ENCODE measurements at regions not wholly inside any gene's neighbourhood (a gene's known extent, or its start where the extent isn't known, plus 50 kb on each side); places are given as distances from the start of the nearest gene placed in this dataset.
"Not testable (repeated sequence)": the region's sequence is repeated elsewhere in the genome, so short reads cannot be mapped to it uniquely, and the experiment has no call there.

DNA sequence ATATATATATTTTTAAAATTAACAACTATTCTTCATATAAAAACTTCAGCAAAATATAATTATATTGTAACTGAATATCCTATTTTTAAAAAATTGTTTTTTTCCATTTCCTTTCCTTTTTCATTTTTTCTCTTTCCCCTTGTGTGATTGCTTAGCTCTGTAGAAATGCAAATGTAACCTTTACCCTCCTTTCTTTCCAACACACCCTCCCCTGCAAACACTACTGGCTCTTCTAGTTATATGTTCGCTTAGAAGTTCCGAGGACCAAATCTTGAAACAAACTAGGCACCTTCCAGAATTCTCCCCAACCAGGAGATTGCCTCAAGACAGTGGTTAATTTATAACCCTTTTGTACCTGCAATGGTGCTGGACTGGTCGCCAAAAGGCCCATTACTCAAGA, 1980.0 kb upstream of the CDH6 start:
- no peak for DNase-seq

DNA sequence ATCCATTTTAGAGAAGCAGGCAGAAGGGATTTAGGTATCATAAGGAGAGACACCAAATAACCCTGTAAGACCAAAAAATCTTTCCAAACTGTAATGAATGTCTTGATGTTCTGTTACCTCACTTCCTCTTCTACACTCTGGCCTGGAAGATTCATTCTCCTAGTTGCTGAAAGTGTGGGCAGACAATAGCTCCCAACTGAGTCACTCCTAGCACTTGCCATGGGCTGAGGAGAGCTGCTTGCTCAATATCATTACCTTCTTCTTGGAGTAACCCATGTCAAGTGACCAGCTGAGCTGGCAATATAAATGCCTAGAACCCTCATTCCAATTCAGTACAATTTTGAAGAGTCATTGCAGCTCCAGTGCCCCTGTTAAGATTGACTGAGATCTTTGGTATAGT, 1985.5 kb upstream of the CDH6 start:
- DNase-seq: no peak

DNA sequence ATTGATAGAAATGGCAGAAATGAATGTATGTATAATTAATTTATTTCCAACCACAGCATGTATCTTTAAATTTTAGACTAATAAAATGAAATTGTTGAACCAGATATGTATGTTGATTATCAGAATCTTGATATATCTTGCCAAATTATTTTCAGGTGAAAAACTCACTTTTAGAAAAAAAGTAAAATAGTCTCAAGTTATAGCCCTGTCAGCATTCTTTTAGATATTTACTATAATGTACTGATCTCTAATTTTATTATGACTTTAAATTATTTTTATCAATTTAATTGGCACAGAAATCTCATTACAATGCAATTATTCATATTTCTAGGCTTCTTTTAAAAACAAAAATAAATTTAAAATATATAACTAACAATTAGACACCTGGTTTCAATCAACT, 1990.4 kb upstream of the CDH6 start:
- no peak for DNase-seq

DNA sequence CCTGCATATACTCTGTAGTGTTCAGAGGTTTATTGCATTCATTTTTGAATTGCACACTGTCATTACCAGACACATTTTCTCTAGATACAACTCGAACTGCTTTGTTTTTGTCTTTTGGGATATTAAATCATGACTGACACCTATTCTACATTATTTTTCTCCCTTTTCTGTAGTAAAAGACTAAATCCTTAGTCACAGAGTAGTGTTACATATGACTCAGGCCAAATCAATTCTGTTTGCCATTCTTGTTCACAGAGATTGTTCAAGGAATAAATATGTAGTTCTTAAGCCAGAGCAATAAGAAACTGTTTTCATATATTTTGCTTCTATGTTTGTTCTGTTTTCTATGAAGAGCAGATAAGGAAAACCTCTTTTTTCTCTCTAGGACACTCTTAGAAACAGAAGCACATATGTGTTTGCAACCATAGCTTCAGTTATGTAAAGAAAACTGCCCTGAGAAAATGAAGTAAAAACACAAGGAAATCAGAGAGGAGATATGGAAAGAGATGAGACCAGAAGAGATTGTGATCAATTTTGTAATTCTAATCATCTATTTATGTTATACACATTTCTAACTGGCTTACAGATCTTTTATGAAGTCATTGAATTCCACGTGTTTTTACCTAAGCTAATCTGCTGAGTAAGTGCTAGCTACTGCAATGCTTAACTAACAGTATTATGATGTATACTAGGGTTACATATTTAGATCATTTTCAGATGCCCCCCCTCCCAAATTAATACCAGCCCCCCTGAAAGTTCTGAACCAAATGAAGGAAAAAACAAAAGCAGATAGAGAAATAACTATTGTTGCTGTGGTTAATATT, 1995.6 kb upstream of the CDH6 start:
- DNase-seq: no peak

DNA sequence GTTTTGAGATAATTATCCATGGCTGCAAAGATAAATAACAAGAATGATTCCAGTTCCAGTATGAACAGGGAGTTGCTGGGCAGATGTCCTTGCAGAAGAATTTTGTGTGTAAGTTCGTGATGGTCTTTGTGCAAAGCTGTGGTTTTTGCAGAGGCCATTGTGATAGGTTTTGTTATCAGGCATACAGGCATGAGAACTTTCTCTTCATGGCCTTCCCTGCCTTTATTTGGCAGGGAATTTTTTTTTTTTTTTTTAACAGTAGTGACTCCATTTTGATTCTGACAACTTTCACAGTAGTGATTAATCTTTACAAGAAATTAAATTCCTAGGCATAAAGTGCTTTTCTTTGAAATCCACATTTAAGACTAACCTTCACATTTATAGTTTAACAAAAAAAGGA, 1999.5 kb upstream of the CDH6 start:
- DNase-seq: no peak

DNA sequence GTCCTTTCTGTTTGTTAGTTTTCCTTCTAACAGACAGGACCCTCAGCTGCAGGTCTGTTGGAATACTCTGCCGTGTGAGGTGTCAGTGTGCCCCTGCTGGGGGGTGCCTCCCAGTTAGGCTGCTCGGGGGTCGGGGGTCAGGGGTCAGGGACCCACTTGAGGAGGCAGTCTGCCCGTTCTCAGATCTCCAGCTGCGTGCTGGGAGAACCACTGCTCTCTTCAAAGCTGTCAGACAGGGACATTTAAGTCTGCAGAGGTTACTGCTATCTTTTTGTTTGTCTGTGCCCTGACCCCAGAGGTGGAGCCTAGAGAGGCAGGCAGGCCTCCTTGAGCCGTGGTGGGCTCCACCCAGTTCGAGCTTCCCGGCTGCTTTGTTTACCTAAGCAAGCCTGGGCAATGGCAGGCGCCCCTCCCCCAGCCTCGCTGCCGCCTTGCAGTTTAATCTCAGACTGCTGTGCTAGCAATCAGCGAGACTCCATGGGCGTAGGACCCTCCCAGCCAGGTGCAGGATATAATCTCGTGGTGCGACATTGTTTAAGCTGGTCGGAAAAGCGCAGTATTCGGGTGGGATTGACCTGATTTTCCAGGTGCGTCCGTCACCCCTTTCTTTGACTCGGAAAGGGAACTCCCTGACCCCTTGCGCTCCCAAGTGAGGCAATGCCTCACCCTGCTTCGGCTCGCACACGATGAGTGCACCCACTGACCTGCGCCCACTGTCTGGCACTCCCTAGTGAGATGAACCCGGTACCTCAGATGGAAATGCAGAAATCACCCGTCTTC, 2002.0 kb upstream of the CDH6 start:
- not testable (repeated sequence) for DNase-seq

DNA sequence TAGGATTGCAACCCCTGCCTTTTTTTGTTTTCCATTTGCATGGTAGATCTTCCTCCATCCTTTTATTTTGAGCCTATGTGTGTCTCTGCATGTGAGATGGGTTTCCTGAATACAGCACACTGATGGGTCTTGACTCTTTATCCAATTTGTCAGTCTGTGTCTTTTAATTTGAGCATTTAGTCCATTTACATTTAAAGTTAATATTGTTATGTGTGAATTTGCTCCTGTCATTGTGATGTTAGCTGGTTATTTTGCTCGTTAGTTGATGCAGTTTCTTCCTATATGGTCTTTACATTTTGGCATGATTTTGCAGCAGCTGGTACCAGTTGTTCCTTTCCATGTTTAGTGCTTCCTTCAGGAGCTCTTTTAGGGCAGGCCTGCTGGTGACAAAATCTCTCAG, 2003.1 kb upstream of the CDH6 start:
- not testable (repeated sequence) for DNase-seq

DNA sequence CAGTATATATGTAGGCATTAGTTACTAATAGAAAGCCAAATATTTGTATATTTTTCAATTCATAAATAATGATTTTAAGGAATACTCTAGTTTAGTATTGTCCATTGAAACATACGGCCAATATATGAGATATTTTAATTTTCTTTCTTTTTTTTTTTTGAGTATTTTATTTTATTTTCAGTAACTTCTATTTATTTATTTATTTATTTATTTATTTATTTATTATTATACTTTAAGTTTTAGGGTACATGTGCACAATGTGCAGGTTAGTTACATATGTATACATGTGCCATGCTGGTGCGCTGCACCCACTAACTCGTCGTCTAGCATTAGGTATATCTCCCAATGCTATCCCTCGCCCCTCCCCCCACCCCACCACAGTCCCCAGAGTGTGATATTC, 2007.1 kb upstream of the CDH6 start:
- DNase-seq: not testable (repeated sequence)

DNA sequence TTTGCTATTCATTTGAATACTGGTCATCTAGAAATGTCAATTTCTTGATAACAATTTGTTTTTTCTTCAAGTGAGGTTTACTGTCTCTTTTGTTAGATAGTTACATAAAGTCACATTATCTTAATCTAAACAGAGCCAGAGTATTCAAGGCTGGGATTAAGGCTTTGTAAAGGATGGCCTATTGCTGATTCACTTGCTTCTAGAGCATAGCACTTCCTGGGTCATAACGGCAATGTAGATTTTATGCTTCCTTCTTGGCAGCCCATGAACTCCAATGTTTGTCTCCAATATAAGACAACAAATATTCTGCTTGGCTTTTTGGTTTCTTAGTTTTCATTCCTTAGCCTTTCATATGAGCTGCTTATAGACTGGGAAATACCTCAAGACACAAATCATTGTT, 2007.9 kb upstream of the CDH6 start:
- no peak for DNase-seq

DNA sequence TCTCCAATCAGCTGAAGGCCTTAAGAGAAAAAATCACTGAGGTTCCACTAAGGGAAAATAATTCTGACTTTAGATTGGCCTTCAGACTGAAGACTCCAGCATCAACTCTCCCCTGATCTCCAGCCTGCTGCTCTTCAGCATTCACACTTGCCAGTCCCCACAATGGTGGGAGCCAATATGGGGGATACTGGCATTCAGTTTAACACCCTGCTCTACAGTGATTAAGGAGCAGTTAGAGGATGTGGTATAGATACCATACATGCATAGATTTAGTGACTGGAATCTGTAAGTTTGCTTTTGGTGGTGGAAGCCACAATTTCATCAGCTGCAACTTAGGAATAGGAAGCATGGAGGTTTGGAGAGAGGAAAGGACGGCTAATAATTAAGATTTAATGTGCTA, 2017.7 kb upstream of the CDH6 start:
- no peak for DNase-seq

DNA sequence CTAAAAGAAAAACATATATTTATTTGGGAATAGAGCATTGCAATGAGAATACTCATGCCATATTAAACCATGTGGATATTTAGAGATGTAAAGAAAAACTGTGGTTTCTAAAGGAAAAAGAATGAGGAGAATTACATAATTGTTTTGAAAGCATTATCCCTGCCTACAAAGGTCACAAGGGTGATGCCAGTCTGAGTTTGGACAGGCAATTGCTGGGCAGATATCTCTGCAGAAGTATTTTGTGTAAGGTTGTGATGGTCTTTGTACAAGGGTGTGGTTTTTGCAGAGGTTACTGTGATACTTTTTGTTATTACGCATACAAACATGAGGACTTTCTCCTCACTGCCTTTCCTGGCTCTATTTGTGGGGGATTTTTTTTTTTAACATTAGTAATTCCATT, 2022.9 kb upstream of the CDH6 start:
- no peak for DNase-seq

DNA sequence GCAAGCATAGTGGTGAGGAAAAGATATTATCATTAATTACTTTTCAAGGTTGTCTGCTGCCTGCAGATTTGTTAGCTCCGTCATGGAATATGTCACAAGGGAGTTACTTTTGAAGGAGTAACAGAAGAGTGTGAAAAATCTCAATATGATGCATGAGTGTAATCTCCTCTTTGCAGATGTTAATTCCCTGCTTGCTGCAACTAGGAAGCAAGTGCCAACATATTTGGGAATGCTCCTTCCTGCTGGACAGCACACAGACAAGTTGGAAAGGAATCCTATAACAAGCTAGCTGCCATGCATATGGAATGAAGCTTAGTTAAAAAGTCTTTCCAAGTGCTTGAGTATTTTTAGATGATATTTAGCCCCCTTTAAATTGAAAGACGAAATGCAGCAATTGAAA, 2023.6 kb upstream of the CDH6 start:
- DNase-seq: no peak

DNA sequence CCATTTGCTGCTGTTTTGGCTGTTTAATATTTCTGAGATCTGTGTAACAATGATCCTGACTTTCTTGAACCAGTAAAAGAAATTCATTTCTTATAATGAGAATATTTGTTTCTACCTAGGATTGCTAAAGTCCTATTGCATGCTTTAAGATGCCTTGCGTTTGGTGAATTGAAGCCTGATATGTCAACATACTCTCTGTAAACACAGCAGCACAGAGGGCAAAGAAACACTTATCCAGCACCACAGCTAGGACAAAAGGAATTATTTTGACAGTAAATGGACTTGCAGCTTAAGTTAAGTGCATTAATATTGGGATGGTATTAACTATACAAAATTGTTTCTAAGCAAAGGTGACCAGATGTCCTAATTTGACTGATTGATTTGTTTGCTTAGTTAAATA, 2031.2 kb upstream of the CDH6 start:
- no peak for DNase-seq

DNA sequence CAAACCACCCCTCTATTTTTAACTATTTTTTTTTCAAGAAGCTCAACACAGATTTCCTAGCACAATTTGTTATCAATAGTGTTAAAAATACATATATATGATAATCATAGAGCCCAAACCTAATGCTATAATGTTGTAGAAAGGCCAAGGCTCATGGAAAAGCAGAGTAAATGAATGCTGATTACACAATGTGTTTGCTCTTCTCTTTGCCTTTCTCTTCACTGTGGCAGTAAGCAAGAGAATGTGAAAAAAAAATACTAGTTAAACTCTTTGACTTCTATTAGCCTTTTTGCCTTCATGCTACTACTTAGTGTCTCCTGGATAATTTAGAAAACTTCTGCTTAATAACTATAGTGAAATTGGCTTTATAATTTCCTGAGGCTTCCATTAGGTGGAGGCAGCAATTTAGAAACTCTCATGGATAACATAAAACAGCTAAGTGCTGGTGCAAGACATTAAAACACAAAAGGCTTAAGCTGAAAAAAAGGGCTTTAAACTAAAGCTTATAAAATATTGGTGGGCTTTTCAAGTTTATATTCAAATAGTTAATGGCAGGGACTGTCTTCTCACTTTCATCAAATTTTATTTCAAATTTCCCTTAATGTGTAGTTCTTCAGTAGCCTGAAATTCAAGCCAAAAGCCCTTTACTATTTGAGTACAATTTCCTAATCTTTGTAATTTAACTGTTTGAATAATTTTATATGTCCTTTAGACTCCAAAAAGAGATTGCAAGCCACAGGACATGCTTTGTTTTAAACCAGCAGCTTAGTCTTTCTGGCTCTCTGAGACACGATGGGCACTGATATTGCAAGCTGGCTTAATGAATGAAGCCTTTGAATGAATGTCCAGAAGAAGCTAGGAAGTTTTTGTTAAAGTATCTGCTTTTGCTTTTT, 2031.8 kb upstream of the CDH6 start:
- no peak for DNase-seq

DNA sequence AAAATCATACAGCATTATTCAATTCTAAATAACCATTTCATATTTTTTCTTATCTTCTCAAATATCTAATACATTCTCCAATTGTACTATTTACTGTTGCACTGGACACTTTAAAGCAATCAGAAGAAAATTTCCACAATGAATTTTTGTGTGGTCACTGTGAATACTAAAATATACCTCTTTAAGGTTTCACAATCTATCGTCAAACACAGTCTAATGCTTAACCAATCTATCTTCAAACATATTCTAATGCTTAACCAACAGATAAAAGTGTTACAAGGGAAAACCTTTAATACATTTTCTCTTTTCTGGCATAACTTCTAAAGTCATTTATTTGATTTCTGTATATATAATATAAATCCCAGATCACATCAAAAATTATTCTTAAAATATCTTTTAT, 2035.5 kb upstream of the CDH6 start:
- no peak for DNase-seq

DNA sequence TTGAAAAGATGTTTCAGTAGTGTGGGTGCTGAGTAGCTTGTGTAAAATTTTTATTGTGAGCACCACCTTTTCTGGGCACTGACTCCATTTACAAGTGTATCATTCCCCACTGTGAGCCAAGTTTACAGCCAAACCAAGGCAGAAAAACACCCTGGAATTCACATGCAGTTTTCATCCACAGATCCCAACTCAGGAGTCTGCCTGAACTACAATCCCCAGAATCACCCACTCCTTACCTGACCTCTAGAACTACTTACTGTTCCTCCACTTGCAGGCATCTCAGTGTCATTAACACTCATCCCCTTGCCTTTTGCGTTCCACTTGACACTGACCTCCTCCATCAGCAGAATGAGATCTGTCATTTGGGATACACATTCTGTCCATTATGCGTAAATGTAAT, 2042.6 kb upstream of the CDH6 start:
- DNase-seq: no peak

DNA sequence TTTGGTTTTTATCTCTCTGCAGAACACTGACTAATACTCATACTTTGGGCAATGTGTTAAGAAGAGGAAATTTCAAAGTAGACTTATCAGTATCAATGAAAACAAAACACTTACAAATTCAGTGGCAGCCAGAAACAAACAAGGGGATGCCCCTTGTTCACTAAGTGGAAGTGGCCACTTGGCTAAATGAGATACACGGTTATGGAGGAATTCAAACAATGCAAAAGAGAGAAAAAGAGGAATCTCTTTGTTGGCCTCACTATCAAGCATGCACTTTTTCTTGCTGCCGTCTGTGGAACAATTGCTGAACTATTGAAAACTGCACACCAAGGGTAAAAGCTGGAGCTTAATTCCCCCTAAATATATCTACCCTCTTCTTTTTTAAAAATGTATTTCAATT, 2044.9 kb upstream of the CDH6 start:
- DNase-seq: no peak

DNA sequence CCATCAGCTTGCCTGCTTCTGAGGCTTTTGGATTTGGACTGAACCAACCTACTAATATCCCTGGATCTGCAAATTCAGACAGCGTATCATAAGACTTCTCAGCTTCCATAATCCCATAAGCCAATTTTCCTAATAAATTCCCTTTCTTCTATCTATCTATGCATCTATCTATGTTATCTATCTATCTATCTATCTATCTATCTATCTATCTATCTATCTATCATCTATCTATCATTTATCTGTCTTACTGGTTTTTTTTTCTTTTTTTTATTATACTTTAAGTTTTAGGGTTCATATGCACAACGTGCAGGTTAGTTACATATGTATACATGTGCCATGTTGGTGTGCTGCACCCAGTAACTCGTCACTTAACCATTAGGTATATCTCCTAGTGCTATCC, 2045.4 kb upstream of the CDH6 start:
- no peak for DNase-seq

DNA sequence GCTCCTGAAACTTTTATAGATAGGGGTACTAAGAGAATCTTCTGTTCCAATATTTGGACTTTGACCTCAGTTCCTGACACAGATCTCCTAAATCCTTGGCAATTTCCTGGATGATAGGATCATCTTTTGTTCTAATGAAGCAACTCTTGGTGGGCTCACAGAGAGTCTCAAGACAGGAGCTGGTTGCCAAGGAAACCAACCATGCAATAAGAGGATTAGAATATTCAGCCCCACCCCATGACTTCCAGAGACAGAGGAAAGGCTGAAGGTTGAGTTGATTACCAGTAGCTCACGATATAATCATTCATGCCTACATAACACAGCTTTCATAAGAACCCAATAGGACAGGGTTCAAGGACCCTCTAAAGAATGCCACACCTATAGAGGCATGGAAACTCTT, 2050.2 kb upstream of the CDH6 start:
- DNase-seq: no peak

DNA sequence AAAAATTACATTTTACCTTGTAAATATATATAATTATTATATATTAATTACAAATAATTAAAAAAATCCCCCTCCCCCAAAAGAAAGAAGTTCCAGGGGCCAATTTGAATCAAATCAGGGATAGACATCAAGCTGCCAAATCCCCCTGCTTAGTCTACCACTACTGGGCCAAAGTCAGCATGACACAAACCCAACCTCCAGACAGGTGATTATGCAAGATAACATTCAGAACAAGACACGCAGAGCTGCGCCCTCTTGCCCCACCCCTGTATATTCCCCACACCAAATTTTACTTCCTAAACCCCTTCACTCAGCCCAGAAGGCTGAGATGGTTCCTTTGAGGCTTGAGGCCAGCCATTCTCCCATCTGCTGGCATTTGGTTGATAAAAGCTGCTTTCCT, 2059.1 kb upstream of the CDH6 start:
- no peak for DNase-seq

DNA sequence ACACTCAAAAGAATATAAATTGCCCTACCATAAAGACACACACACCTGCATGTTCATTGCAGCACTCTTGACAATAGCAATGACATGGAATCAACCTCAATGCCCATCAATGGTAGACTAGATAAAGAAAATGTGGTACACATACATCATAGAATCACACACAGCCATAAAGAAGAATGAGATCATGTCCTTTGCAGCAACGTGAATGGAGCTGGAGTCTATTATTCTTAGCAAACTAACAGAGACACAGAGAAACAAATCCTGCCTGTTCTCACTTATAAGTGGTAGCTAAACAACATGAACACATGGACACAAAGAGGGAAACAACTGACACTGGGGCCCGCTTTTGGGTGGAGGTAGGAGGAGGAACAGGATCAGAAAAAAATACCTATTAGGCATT, 2062.2 kb upstream of the CDH6 start:
- no peak for DNase-seq

DNA sequence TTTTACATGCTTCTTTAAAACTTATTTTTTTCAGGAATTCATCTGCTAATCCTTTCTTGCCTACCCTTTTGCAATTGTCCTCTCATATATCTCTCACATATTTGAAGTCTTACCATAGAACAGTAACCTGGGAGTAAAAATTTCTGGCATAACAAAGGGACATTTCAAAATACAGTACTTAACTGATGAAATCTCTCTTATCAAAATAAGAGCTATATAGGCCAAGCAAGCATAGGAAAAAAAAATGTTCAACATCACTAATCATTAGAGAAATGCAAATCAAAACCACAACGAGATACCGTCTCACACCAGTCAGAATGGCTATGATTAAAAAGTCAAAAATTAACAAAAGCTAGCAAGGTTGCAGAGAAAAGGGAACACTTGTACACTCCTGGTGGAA, 2062.7 kb upstream of the CDH6 start:
- no peak for DNase-seq

DNA sequence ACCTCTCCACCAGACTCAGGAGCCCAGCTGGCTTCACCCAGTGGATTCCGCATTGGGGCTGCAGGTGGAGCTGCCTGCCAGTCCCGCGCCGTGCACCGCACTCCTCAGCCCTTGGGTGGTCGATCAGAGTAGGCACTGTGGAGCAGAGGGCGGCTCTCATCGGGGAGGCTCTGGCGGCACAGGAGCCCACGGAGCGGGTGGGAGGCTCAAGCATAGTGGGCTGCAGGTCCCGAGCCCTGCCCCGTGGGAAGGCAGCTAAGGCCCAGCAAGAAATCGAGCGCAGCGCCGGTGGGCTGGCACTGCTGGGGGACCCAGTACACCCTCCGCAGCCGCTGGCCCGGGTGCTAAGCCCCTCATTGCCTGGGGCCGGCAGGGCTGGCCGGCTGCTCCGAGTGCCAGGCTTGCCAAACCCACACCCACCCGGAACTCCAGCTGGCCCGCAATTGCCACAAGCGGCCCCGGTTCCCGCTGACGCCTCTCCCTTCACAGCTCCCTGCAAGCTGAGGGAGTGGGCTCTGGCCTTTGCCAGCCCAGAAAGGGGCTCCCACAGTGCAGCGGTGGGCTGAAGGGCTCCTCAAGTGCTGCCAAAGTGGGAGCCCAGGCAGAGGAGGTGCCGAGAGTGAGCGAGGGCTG, 2065.8 kb upstream of the CDH6 start:
- DNase-seq: not testable (repeated sequence)
